ENCODE measurements at regions not wholly inside any gene's neighbourhood (a gene's known extent, or its start where the extent isn't known, plus 50 kb on each side); places are given as distances from the start of the nearest gene placed in this dataset.

GRCh38 chr20:52637201-52637600, 335.0 kb upstream of the TSHZ2 start:
- TF ChIP-seq CTCF (IDR thresholded peaks at IDR 0.05; ENCODE audit: insufficient read depth, low read depth, low read length), result no peak
- H3K4me3 ChIP-seq (ENCODE audit: low read depth, low read length), result no peak overlapping the region
- no peak for DNase-seq (ENCODE audit: low read depth)

- H3K4me3 ChIP-seq (ENCODE audit: low read depth, low read length), result no peak overlapping the region
- TF ChIP-seq CTCF (IDR thresholded peaks at IDR 0.05; ENCODE audit: insufficient read depth, low read depth, low read length), result no peak
- no peak for DNase-seq (ENCODE audit: low read depth)
These were observed 340.7 kb upstream of the TSHZ2 start for GRCh38 chr20:52631469-52631868.

GRCh38 chr20:52630138-52630537, 342.0 kb upstream of the TSHZ2 start:
- no peak for DNase-seq (ENCODE audit: low read depth)
- H3K4me3 ChIP-seq (ENCODE audit: low read depth, low read length), result no peak overlapping the region
- TF ChIP-seq CTCF (IDR thresholded peaks at IDR 0.05; ENCODE audit: insufficient read depth, low read depth, low read length), result no peak

- H3K4me3 ChIP-seq (ENCODE audit: low read depth, low read length), result no peak overlapping the region
- DNase-seq (ENCODE audit: low read depth), result no peak
- TF ChIP-seq CTCF (IDR thresholded peaks at IDR 0.05; ENCODE audit: insufficient read depth, low read depth, low read length), result no peak
These were observed 347.9 kb upstream of the TSHZ2 start for GRCh38 chr20:52624281-52624680.

GRCh38 chr20:52622081-52622480, 350.1 kb upstream of the TSHZ2 start:
- H3K4me3 ChIP-seq (ENCODE audit: low read depth, low read length), result no peak overlapping the region
- DNase-seq (ENCODE audit: low read depth), result no peak
- no peak for TF ChIP-seq CTCF (IDR thresholded peaks at IDR 0.05; ENCODE audit: insufficient read depth, low read depth, low read length)

GRCh38 chr20:52621401-52621800, 350.8 kb upstream of the TSHZ2 start:
- H3K4me3 ChIP-seq (ENCODE audit: low read depth, low read length), result no peak overlapping the region
- TF ChIP-seq CTCF (IDR thresholded peaks at IDR 0.05; ENCODE audit: insufficient read depth, low read depth, low read length), result no peak
- no peak for DNase-seq (ENCODE audit: low read depth)

GRCh38 chr20:52619671-52620070, 352.5 kb upstream of the TSHZ2 start:
- DNase-seq (ENCODE audit: low read depth), result no peak
- no peak overlapping the region for H3K4me3 ChIP-seq (ENCODE audit: low read depth, low read length)
- no peak for TF ChIP-seq CTCF (IDR thresholded peaks at IDR 0.05; ENCODE audit: insufficient read depth, low read depth, low read length)
